PC-9 (cell line): ENCODE measurements at regions not wholly inside any gene's neighbourhood (a gene's known extent, or its start where the extent isn't known, plus 50 kb on each side); places are given as distances from the start of the nearest gene placed in this dataset.
A peak's percentile ranks its signal among the peaks of the same experiment; 100 is the strongest.

Experiments used
- BruUV-seq: library from RNA; stranded (reverse); fragments of 400-500 nt; replicated peaks from 2 replicates; lab custom pipeline; 2021; lab: Mats Ljungman, UMichigan
- CTCF ChIA-PET: fragments of 300-600 bp; sonication (Branson Sonifier 250); formaldehyde crosslinking; loops from one replicate; lab custom pipeline; 2022; ENCODE audit warnings: antibody characterized with exemption; lab: Charles Lee
- POLR2A ChIA-PET: fragments of 300-600 bp; sonication (Branson Sonifier 250); formaldehyde crosslinking; loops from one replicate; lab custom pipeline; 2022; ENCODE audit warnings: antibody characterized with exemption; ENCODE audit not compliant: unreplicated experiment; lab: Charles Lee
- DNase-seq, 2 experiments: peaks; one replicate each; pipeline versions ENCODE4 v3.0.0 to v3.0.0-alpha.2; 2015 to 2022; ENCODE audit warnings: mixed read lengths in 1 of 2
- H2AFZ ChIP-seq: fragments of 200-600 bp; sonication (generic); 2 replicates; pipeline ENCODE4 v1.8.1; 2017; ENCODE audit warnings: antibody characterized with exemption
- H3F3A ChIP-seq: fragments of 200-600 bp; sonication (generic); 2 replicates; pipeline ENCODE4 v1.8.1; 2017; ENCODE audit warnings: antibody characterized with exemption, mild to moderate bottlenecking, low read depth; ENCODE audit not compliant: insufficient read depth
- H3K27ac ChIP-seq: fragments of 200-600 bp; sonication (generic); 2 replicates; pipeline ENCODE4 v1.6.1; 2016; ENCODE audit warnings: mixed run types
- H3K27me3 ChIP-seq: fragments of 200-600 bp; sonication (generic); 2 replicates; pipeline ENCODE4 v1.6.1; 2016; ENCODE audit warnings: low read depth, mixed run types; ENCODE audit not compliant: insufficient read depth
- H3K36me3 ChIP-seq: fragments of 200-600 bp; sonication (generic); 2 replicates; pipeline ENCODE4 v1.6.1; 2016; ENCODE audit warnings: low read depth, mixed run types
- H3K4me1 ChIP-seq: fragments of 200-600 bp; sonication (generic); replicated peaks from 2 replicates; pipeline ENCODE4 v1.6.1; 2016; ENCODE audit warnings: mixed run types; ENCODE audit not compliant: insufficient read depth
- H3K4me2 ChIP-seq: fragments of 200-600 bp; sonication (generic); 2 replicates; pipeline ENCODE4 v1.6.1; 2017; ENCODE audit warnings: mixed run types
- H3K4me3 ChIP-seq: fragments of 200-600 bp; sonication (generic); 2 replicates; pipeline ENCODE4 v1.6.1; 2016; ENCODE audit warnings: mixed run types
- H3K79me2 ChIP-seq: fragments of 200-600 bp; sonication (generic); 2 replicates; pipeline ENCODE4 v1.6.1; 2017; ENCODE audit warnings: low read depth, mixed run types
- H3K9me2 ChIP-seq: fragments of 200-600 bp; sonication (generic); 2 replicates; pipeline ENCODE4 v1.8.1; 2017; ENCODE audit warnings: mild to moderate bottlenecking; ENCODE audit not compliant: insufficient read depth
- H3K9me3 ChIP-seq: fragments of 200-600 bp; sonication (generic); 2 replicates; pipeline ENCODE4 v1.8.1; 2016; ENCODE audit warnings: low read depth; ENCODE audit not compliant: insufficient read depth
- H4K20me1 ChIP-seq: fragments of 200-600 bp; sonication (generic); 2 replicates; pipeline ENCODE4 v1.8.1; 2017; ENCODE audit not compliant: insufficient read depth
- CTCF ChIP-seq: fragments of 200-600 bp; sonication (generic); conservative IDR thresholded peaks from 2 replicates; pipeline ENCODE4 v1.6.1; 2017; ENCODE audit warnings: mixed run types, antibody characterized with exemption, mild to moderate bottlenecking, moderate library complexity
- EZH2 ChIP-seq: fragments of 200-600 bp; sonication (generic); IDR thresholded peaks from 2 replicates; pipeline ENCODE4 v1.8.0; 2017; ENCODE audit warnings: antibody characterized with exemption, low read depth
- intact Hi-C: fragments of 100-400 bp; cut with micrococcal nuclease; formaldehyde crosslinking; loops from one replicate; pipeline ENCODE4 v1.10.0; 2022; ENCODE audit not compliant: unreplicated experiment

- Histone ChIP-seq H3F3A (no peaks in the 10 kb centered on the region), H3K27ac (no peak overlapping the region)
- CTCF ChIA-PET: no interaction called here
Observed at GRCh38 chr5:88606626-88607025, 276.4 kb downstream of the MEF2C start.

GRCh38 chr5:88606173-88606572, 276.8 kb downstream of the MEF2C start:
- no peaks in the 10 kb centered on the region for H3K79me2 ChIP-seq
- H3K36me3 ChIP-seq: no peaks in the 10 kb centered on the region
- TF ChIP-seq EZH2 (no peak), CTCF (no peak)
- no peaks in the 10 kb centered on the region for H3K9me3 ChIP-seq
- H2AFZ ChIP-seq: no peak overlapping the region
- H3K9me2 ChIP-seq: no peaks in the 10 kb centered on the region
- CTCF ChIA-PET: no interaction called here
- H3K4me3 ChIP-seq: no peak overlapping the region
- BruUV-seq: no TSS peak
- intact Hi-C loops: no loop called here
- no peak overlapping the region for H3K27ac ChIP-seq
- H4K20me1 ChIP-seq: no peaks in the 10 kb centered on the region
- POLR2A ChIA-PET: no interaction called here
- H3K27me3 ChIP-seq: no peaks in the 10 kb centered on the region
- H3K4me2 ChIP-seq: no peak overlapping the region
- H3F3A ChIP-seq: no peaks in the 10 kb centered on the region
- H3K4me1 ChIP-seq: no peaks in the 10 kb centered on the region
- DNase-seq: no peak

More at GRCh38 chr5:88606626-88607025, 276.4 kb downstream of the MEF2C start:
- Histone ChIP-seq H3K9me2 (no peaks in the 10 kb centered on the region), H3K27me3 (no peaks in the 10 kb centered on the region), H3K9me3 (no peaks in the 10 kb centered on the region), H3K4me3 (no peak overlapping the region), H3K36me3 (no peaks in the 10 kb centered on the region), H4K20me1 (no peaks in the 10 kb centered on the region), H3K4me2 (no peak overlapping the region), H3K4me1 (no peaks in the 10 kb centered on the region), H2AFZ (no peak overlapping the region), H3K79me2 (no peaks in the 10 kb centered on the region)
- no peak for TF ChIP-seq EZH2
- TF ChIP-seq CTCF: no peak
- DNase-seq: no peak
- no TSS peak for BruUV-seq
- intact Hi-C loops: no loop called here
- POLR2A ChIA-PET: no interaction called here

- no peak overlapping the region for H2AFZ ChIP-seq
- ChIA-PET POLR2A (interaction anchor here (0.6 kb wide), 1 partner anchor 334 kb away, joined by 4 read pairs; the partner anchor contains the start of gene TMEM161B), CTCF (no interaction called here)
Observed at GRCh38 chr5:88602584-88602983, 280.4 kb downstream of the MEF2C start.

More at GRCh38 chr5:88602584-88602983, 280.4 kb downstream of the MEF2C start:
- H4K20me1 ChIP-seq: no peaks in the 10 kb centered on the region
- BruUV-seq: no TSS peak
- no peaks in the 10 kb centered on the region for H3K36me3 ChIP-seq
- H3K4me1 ChIP-seq: no peaks in the 10 kb centered on the region
- H3K27me3 ChIP-seq: no peaks in the 10 kb centered on the region
- H3F3A ChIP-seq: no peaks in the 10 kb centered on the region
- H3K79me2 ChIP-seq: no peaks in the 10 kb centered on the region
- no peak overlapping the region for H3K4me2 ChIP-seq
- DNase-seq: peak in 1 of 2 experiments; percentile 14
- TF ChIP-seq CTCF (peak; percentile 76), EZH2 (no peak)
- no peak overlapping the region for H3K27ac ChIP-seq
- H3K9me2 ChIP-seq: no peaks in the 10 kb centered on the region; the same call in 1 of the 2 replicates
- no peaks in the 10 kb centered on the region for H3K9me3 ChIP-seq
- no peak overlapping the region for H3K4me3 ChIP-seq
- intact Hi-C loops: loop anchor here (2.0 kb wide), 1 partner anchor 74 kb away; no protein-coding TSS in a partner anchor
